Stimulated activated naive CD8-positive, alpha-beta T cell treated with anti-CD3 and anti-CD28 coated beads, Interleukin-15, Interleukin-2, amounts not matched to agents 100 ng/mL and 50 ng/mL, for 24 hours (primary cell): ENCODE measurements at regions not wholly inside any gene's neighbourhood (a gene's known extent, or its start where the extent isn't known, plus 50 kb on each side); places are given as distances from the start of the nearest gene placed in this dataset.

Experiments
- H3K27ac Mint-ChIP-seq: one replicate; pipeline ENCODE4 v1.8.0; 2021; ENCODE audit warnings: mild to moderate bottlenecking, mixed read lengths
- H3K27me3 Mint-ChIP-seq: one replicate; pipeline ENCODE4 v1.8.0; 2021; ENCODE audit warnings: mixed read lengths
- H3K36me3 Mint-ChIP-seq: one replicate; pipeline ENCODE4 v1.8.0; 2021; ENCODE audit warnings: low read depth, mixed read lengths
- H3K4me1 Mint-ChIP-seq: one replicate; pipeline ENCODE4 v1.8.0; 2021; ENCODE audit warnings: low read depth, mixed read lengths
- H3K4me3 Mint-ChIP-seq: one replicate; pipeline ENCODE4 v1.8.0; 2021; ENCODE audit warnings: mild to moderate bottlenecking, mixed read lengths
- H3K9me3 Mint-ChIP-seq: one replicate; pipeline ENCODE4 v1.8.0; 2021; ENCODE audit warnings: mixed read lengths

DNA sequence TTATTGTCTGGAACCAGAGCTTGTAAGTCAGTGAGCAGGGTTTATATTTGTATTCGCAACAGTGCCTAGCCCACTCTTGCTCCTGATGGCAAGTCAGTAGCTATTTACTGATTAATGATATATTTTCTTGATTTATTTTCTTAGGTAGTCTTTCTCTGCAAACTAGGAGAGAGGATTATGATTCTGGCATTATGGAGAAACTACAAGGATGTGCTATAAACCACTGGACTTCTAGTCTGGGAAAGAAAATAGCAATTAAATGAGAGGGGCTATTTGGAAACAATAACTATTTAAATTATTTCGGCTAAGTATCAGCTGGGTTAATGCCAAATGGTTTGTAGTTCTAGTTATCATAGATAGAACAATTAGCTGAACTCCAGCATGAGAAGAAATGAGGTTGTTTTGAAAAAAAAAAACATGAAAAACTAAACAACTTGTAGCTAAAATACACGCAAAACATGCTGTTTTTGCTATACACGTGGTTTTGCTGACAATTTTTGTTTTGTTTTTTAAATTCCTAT, 304.9 kb upstream of the TCF21 start:
- Mint-ChIP-seq H3K9me3 (no peaks in the 10 kb centered on the region), H3K27ac (no peak overlapping the region), H3K27me3 (peaks cover 6% of the 10 kb centered on the region), H3K4me3 (no peak overlapping the region), H3K4me1 (no peaks in the 10 kb centered on the region), H3K36me3 (no peaks in the 10 kb centered on the region)

DNA sequence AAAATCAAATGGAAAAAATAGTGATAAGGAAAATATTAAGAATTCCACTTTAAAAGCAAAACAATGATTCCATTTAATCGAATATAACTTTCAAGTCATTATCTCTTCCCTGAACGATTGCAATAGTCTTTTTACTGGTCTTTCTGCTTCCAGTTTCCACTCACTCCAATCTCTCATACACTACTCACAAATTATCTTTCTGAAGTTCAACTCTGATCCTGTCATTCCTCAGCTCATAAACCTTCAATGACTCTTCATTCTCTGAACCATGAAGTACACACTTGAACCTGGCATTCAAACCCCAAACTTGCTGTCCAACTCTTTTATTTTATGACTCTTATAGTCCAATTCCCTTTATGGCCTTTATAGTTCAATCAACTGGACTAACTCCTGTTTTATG, 304.1 kb upstream of the TCF21 start:
- Mint-ChIP-seq H3K27me3 (no peaks in the 10 kb centered on the region), H3K4me1 (no peaks in the 10 kb centered on the region), H3K36me3 (no peaks in the 10 kb centered on the region), H3K4me3 (no peak overlapping the region), H3K27ac (no peak overlapping the region), H3K9me3 (no peaks in the 10 kb centered on the region)

- Mint-ChIP-seq H3K4me1 (no peaks in the 10 kb centered on the region), H3K9me3 (peaks cover 3% of the 10 kb centered on the region), H3K36me3 (no peaks in the 10 kb centered on the region), H3K27ac (no peak overlapping the region), H3K4me3 (no peak overlapping the region), H3K27me3 (no peaks in the 10 kb centered on the region)
These were observed 302.9 kb upstream of the TCF21 start for GRCh38 chr6:133585978-133586377.

DNA sequence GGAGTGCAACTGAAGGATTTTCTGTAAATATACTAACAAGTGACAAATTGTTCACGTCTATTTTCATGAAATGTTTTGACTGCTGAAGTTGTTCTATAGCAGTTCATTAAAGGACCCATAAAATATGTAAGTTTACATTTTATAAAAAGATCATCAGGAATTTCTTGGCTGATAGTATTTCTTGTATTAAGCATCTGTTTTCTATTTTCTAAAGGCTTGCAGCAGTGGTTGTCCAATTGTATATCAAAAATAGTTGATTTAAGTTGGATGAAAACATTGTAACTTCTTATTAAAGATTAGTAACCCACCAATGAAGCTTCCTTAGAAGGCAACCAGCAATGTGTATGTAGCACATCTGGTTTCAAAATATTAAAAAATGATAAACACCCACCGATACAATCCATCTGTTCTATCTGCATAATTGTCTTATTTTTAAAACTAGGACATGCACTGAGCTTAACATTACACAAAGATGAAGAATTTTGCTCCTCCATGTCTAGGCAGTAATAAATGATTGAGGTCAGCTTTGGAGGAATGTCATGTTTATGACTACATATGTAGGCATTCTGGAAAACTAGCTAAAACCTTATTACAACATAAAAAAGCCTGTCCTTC, 301.3 kb upstream of the TCF21 start:
- Mint-ChIP-seq H3K4me1 (no peaks in the 10 kb centered on the region), H3K36me3 (no peaks in the 10 kb centered on the region), H3K27me3 (no peaks in the 10 kb centered on the region), H3K4me3 (no peak overlapping the region), H3K9me3 (peaks cover 4% of the 10 kb centered on the region), H3K27ac (no peak overlapping the region)

- H3K27ac Mint-ChIP-seq: no peak overlapping the region
- no peaks in the 10 kb centered on the region for H3K36me3 Mint-ChIP-seq
- H3K4me1 Mint-ChIP-seq: no peaks in the 10 kb centered on the region
- H3K4me3 Mint-ChIP-seq: no peak overlapping the region
- no peaks in the 10 kb centered on the region for H3K27me3 Mint-ChIP-seq
- peaks cover 4% of the 10 kb centered on the region for H3K9me3 Mint-ChIP-seq
These were observed 298.7 kb upstream of the TCF21 start for GRCh38 chr6:133590196-133590595.

- no peak overlapping the region for H3K4me3 Mint-ChIP-seq
- peaks cover 4% of the 10 kb centered on the region for H3K9me3 Mint-ChIP-seq
- no peaks in the 10 kb centered on the region for H3K36me3 Mint-ChIP-seq
- H3K4me1 Mint-ChIP-seq: no peaks in the 10 kb centered on the region
- H3K27ac Mint-ChIP-seq: no peak overlapping the region
- no peaks in the 10 kb centered on the region for H3K27me3 Mint-ChIP-seq
These were observed 298.1 kb upstream of the TCF21 start for GRCh38 chr6:133590814-133591213.

DNA sequence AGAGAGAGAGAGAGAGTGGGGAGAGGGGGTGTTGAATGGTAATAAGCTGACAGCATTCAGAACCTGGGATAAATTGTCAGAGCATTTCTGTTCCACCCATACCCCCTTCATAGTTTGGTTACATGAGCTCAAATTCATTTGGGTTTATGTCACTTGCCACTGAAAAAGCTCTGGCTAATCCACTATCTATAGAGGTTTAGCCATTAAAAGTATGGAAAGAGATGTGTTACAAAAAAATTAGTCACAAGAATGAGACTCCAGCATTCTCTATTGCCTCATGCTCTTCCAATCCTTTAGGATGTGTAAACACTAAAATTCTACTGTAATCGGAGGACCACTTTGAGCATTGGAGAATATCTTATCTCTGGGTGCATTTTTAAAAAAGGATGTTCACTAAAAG, 297.6 kb upstream of the TCF21 start:
- Mint-ChIP-seq H3K36me3 (no peaks in the 10 kb centered on the region), H3K27ac (no peak overlapping the region), H3K27me3 (no peaks in the 10 kb centered on the region), H3K4me3 (no peak overlapping the region), H3K4me1 (no peaks in the 10 kb centered on the region), H3K9me3 (peaks cover 4% of the 10 kb centered on the region)

GRCh38 chr6:133594652-133595110, 294.2 kb upstream of the TCF21 start:
- H3K4me3 Mint-ChIP-seq: no peak overlapping the region
- no peaks in the 10 kb centered on the region for H3K36me3 Mint-ChIP-seq
- no peaks in the 10 kb centered on the region for H3K4me1 Mint-ChIP-seq
- no peak overlapping the region for H3K27ac Mint-ChIP-seq
- no peaks in the 10 kb centered on the region for H3K27me3 Mint-ChIP-seq
- H3K9me3 Mint-ChIP-seq: peaks cover 4% of the 10 kb centered on the region

DNA sequence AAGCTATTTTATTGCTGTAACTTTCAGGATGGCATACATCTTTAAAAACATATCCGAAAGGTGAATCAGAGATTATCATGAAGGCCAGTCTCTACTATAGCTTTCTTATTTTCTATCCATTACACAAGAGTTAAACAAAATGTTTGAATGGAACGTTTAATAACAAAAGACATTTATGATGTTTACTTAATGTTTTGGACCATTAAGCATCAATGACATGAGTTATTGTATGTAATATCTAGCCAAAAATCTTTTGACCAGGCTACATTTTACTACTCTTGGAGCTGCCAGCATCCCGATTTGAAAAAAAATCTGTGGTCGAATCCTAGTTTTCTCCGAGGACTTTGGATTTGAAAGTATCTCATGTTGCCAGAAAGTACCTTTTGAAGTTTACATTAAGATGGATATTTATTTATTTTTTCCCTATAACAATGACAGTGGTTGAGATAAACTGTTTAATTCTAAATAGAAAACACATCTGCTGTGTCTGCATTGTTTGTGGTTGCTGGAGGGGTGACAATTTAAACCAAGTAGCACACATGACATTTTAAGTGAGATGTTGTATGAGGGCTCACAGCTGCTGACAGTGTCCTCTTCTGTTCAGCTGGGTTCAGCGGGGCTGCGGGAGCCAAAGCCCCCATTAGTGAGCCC, 293.7 kb upstream of the TCF21 start:
- no peaks in the 10 kb centered on the region for H3K4me1 Mint-ChIP-seq
- H3K27ac Mint-ChIP-seq: no peak overlapping the region
- H3K27me3 Mint-ChIP-seq: no peaks in the 10 kb centered on the region
- H3K9me3 Mint-ChIP-seq: peaks cover 4% of the 10 kb centered on the region
- no peaks in the 10 kb centered on the region for H3K36me3 Mint-ChIP-seq
- no peak overlapping the region for H3K4me3 Mint-ChIP-seq

GRCh38 chr6:133606852-133607251, 282.1 kb upstream of the TCF21 start:
- Mint-ChIP-seq H3K9me3 (no peaks in the 10 kb centered on the region), H3K27me3 (no peaks in the 10 kb centered on the region), H3K27ac (no peak overlapping the region), H3K36me3 (no peaks in the 10 kb centered on the region), H3K4me1 (no peaks in the 10 kb centered on the region), H3K4me3 (no peak overlapping the region)

DNA sequence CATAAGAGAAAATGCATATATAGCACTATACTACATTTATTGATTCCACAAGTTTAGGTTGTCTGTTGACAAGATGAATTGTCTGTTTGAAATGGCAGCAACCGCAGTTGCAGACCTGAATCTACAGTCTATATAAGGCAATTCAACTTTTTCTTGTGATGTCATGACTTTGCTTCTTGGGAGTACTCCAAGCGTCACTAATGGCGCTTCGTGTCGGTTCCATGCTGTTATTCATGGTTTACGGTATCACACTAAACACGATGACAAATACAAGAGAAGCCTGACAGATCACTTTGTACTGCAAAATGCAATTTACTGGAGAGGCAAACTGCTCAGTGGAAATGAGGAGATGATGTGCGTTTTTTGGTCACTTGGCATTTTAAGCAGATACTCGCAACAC, 280.3 kb upstream of the TCF21 start:
- Mint-ChIP-seq H3K4me3 (no peak overlapping the region), H3K27me3 (peaks cover 4% of the 10 kb centered on the region), H3K27ac (no peak overlapping the region), H3K4me1 (no peaks in the 10 kb centered on the region), H3K9me3 (no peaks in the 10 kb centered on the region), H3K36me3 (no peaks in the 10 kb centered on the region)

DNA sequence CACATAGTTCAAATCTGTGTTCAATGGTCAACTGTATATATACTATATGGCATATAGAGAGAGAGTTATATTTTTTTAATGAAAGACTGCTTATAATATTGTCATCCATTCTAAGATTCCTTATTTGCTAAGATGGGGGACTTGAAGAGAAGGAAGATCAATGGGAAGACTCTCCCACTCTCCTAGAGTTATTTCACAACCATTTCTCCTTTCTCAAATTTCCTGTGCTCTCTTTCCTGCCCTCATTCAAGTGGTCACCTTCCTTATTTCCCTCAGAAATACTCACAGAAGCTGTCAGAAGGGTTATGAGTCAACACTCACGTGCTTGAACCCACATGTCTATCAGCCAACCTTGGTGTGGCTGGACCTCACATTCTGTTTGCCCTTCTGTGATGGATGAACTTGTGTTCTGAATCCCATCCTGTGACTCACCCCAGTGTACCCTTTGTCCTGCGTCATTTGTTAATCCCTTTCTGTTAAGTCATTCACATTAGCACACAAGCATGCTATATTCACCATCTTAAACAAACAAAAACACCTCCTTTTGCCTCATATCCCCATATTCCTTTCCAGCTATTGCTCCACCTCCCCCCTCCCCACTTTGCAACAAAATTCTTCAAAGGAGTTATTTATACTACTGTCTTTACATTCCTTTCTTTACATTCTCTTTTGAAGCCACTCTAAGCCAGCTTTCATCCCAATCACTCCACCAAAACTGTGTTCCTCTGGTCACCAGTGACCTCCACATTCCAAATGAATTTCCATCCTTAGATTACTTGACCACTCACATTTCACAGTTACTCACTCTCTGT, 279.3 kb upstream of the TCF21 start:
- Mint-ChIP-seq H3K4me1 (no peaks in the 10 kb centered on the region), H3K9me3 (no peaks in the 10 kb centered on the region), H3K36me3 (no peaks in the 10 kb centered on the region), H3K4me3 (no peak overlapping the region), H3K27ac (no peak overlapping the region), H3K27me3 (peaks cover 4% of the 10 kb centered on the region)

- H3K27ac Mint-ChIP-seq: no peak overlapping the region
- H3K27me3 Mint-ChIP-seq: peaks cover 4% of the 10 kb centered on the region
- H3K36me3 Mint-ChIP-seq: no peaks in the 10 kb centered on the region
- H3K9me3 Mint-ChIP-seq: no peaks in the 10 kb centered on the region
- no peak overlapping the region for H3K4me3 Mint-ChIP-seq
- no peaks in the 10 kb centered on the region for H3K4me1 Mint-ChIP-seq
These were observed 278.6 kb upstream of the TCF21 start for GRCh38 chr6:133610227-133610840.

- no peak overlapping the region for H3K27ac Mint-ChIP-seq
- no peaks in the 10 kb centered on the region for H3K9me3 Mint-ChIP-seq
- H3K27me3 Mint-ChIP-seq: peaks cover 4% of the 10 kb centered on the region
- no peaks in the 10 kb centered on the region for H3K36me3 Mint-ChIP-seq
- H3K4me3 Mint-ChIP-seq: no peak overlapping the region
- no peaks in the 10 kb centered on the region for H3K4me1 Mint-ChIP-seq
These were observed 277.9 kb upstream of the TCF21 start for GRCh38 chr6:133610971-133611370.

DNA sequence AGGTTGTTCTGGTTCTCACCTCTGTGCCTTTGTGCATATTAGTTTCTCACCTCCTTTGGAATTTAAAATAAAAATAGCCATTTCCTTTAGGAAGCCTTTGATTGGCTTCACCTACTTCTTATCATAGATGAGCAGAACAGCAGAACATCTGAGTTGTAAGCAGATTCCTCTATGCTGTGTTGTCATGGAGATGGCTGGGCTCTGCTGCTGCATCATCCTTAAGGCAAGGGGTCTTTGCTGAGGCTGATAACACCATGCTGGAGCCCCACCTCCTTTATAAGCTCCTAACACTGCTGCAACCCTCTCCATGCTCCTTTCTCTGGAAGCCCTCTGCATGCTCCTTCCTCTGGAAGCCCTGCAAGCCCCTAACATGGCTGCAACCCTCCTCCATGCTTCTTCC, 276.5 kb upstream of the TCF21 start:
- no peak overlapping the region for H3K27ac Mint-ChIP-seq
- H3K4me1 Mint-ChIP-seq: no peaks in the 10 kb centered on the region
- H3K4me3 Mint-ChIP-seq: no peak overlapping the region
- no peaks in the 10 kb centered on the region for H3K36me3 Mint-ChIP-seq
- peaks cover 5% of the 10 kb centered on the region for H3K9me3 Mint-ChIP-seq
- H3K27me3 Mint-ChIP-seq: peaks cover 4% of the 10 kb centered on the region
